Left ventricle myocardium inferior (tissue), 1 donor: ENCODE measurements at regions not wholly inside any gene's neighbourhood (a gene's known extent, or its start where the extent isn't known, plus 50 kb on each side); places are given as distances from the start of the nearest gene placed in this dataset.

Experiments used
- DNase-seq: peaks from one replicate; pipeline ENCODE4 v3.0.0-alpha.2; 2020
- H3K27ac ChIP-seq: fragments of 200-600 bp; replicated peaks from 2 replicates; pipeline ENCODE4 v1.8.0; 2021
- H3K27me3 ChIP-seq: fragments of 200-600 bp; 2 replicates; pipeline ENCODE4 v1.8.0; 2021; ENCODE audit warnings: low read depth
- H3K36me3 ChIP-seq: fragments of 200-600 bp; 2 replicates; pipeline ENCODE4 v1.8.0; 2021
- H3K4me1 ChIP-seq: fragments of 200-600 bp; 2 replicates; pipeline ENCODE4 v1.8.0; 2021
- H3K4me3 ChIP-seq: fragments of 200-600 bp; 2 replicates; pipeline ENCODE4 v1.8.0; 2021; ENCODE audit warnings: mild to moderate bottlenecking, moderate library complexity
- H3K9me3 ChIP-seq: fragments of 200-600 bp; replicated peaks from 2 replicates; pipeline ENCODE4 v1.8.0; 2021
- CTCF ChIP-seq: fragments of 200-600 bp; IDR thresholded peaks from 2 replicates; pipeline ENCODE4 v1.8.0; 2021; ENCODE audit warnings: antibody characterized with exemption, mild to moderate bottlenecking, borderline replicate concordance
- intact Hi-C: fragments of 100-400 bp; cut with micrococcal nuclease; formaldehyde crosslinking; loops from one replicate; pipeline ENCODE4 v1.11.0; 2022
- donor health status: DM: no; HTN: yes; CAD: no; lungs with severe emphysema.

GRCh38 chr12:60066655-60067054 lies 470.8 kb downstream of the SLC16A7 start:
- Histone ChIP-seq H3K4me3 (no peak overlapping the region), H3K4me1 (no peaks in the 10 kb centered on the region), H3K27me3 (no peaks in the 10 kb centered on the region), H3K9me3 (no peaks in the 10 kb centered on the region), H3K27ac (no peak overlapping the region), H3K36me3 (no peaks in the 10 kb centered on the region)
- TF ChIP-seq CTCF = no peak
- intact Hi-C loops = no loop called here
- no peak for DNase-seq

DNA sequence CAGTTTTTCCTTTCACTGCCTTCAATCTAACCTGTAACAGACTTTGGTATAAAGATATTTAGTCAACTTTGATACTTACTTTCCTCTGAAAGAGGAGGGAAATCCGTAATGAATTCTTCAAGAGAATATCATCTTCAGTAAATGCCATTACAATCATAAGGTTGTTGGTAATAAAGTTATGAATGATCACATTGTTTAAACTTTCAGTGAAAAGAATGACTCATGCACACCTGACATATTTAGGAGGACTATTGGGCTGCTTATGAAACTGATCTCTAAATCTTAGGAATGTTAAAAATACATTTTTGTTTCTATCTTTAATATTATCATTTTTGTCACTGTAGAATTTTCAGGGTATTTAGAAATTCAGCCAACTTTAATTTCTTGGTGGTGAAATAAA lies 474.7 kb downstream of the SLC16A7 start:
- Histone ChIP-seq H3K4me1 (no peaks in the 10 kb centered on the region), H3K36me3 (no peaks in the 10 kb centered on the region), H3K27ac (no peak overlapping the region), H3K4me3 (no peak overlapping the region), H3K9me3 (no peaks in the 10 kb centered on the region), H3K27me3 (no peaks in the 10 kb centered on the region)
- intact Hi-C loops = no loop called here
- TF ChIP-seq CTCF = no peak
- no peak for DNase-seq

GRCh38 chr12:60071759-60072191 lies 475.9 kb downstream of the SLC16A7 start:
- no peaks in the 10 kb centered on the region for H3K9me3 ChIP-seq
- intact Hi-C loops = no loop called here
- no peaks in the 10 kb centered on the region for H3K4me1 ChIP-seq
- H3K27ac ChIP-seq = no peak overlapping the region
- TF ChIP-seq CTCF = no peak
- no peak overlapping the region for H3K4me3 ChIP-seq
- H3K36me3 ChIP-seq = no peaks in the 10 kb centered on the region
- H3K27me3 ChIP-seq = no peaks in the 10 kb centered on the region
- DNase-seq = no peak

- Histone ChIP-seq H3K9me3 (no peaks in the 10 kb centered on the region), H3K4me1 (no peaks in the 10 kb centered on the region), H3K36me3 (no peaks in the 10 kb centered on the region), H3K27me3 (no peaks in the 10 kb centered on the region), H3K4me3 (no peak overlapping the region), H3K27ac (no peak overlapping the region)
- TF ChIP-seq CTCF = no peak
- intact Hi-C loops = no loop called here
- DNase-seq = no peak
Observed at GRCh38 chr12:60072911-60073310, 477.1 kb downstream of the SLC16A7 start.

DNA sequence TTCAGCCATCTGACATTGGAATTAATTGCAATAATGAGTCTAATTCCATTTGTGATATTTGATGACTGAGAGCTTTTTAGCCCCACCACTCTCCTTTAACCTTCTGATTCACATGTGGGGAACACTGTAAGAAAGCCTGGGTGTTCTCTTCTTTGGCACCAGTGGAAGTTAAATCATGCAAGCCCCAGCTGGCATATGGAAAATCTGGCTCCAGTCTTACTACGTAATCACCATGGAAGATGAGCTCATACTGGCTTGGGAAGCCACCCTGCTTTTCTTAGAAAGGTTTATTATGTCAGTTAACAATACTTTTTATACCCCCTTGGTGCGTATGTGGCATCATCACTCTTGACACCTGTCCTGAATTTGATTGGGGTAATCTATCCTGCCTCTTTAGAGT lies 479.3 kb downstream of the SLC16A7 start:
- no peak for TF ChIP-seq CTCF

GRCh38 chr12:60078026-60078425 lies 482.2 kb downstream of the SLC16A7 start:
- no peaks in the 10 kb centered on the region for H3K36me3 ChIP-seq
- H3K4me1 ChIP-seq = no peaks in the 10 kb centered on the region
- no peak for TF ChIP-seq CTCF
- intact Hi-C loops = no loop called here
- no peak overlapping the region for H3K27ac ChIP-seq
- no peaks in the 10 kb centered on the region for H3K27me3 ChIP-seq
- no peak overlapping the region for H3K4me3 ChIP-seq
- H3K9me3 ChIP-seq = peaks cover 11% of the 10 kb centered on the region
- no peak for DNase-seq

More for the DNA sequence above, 479.3 kb downstream of the SLC16A7 start:
- Histone ChIP-seq H3K9me3 (no peaks in the 10 kb centered on the region), H3K27ac (no peak overlapping the region), H3K36me3 (no peaks in the 10 kb centered on the region), H3K27me3 (no peaks in the 10 kb centered on the region), H3K4me1 (no peaks in the 10 kb centered on the region), H3K4me3 (no peak overlapping the region)
- DNase-seq = no peak
- intact Hi-C loops = no loop called here
